ENCODE measurements at regions not wholly inside any gene's neighbourhood (a gene's known extent, or its start where the extent isn't known, plus 50 kb on each side); places are given as distances from the start of the nearest gene placed in this dataset.

GRCh38 chr7:25758559-25758958, 393.4 kb upstream of the NFE2L3 start:
- no peak for DNase-seq

- no peak for DNase-seq
Observed at GRCh38 chr7:25759286-25759685, 392.7 kb upstream of the NFE2L3 start.

GRCh38 chr7:25759748-25760147, 392.2 kb upstream of the NFE2L3 start:
- no peak for DNase-seq

- DNase-seq, result no peak
Observed at GRCh38 chr7:25762511-25763462, 389.2 kb upstream of the NFE2L3 start.

- DNase-seq, result no peak
Observed at GRCh38 chr7:25763463-25763860, 388.5 kb upstream of the NFE2L3 start.

GRCh38 chr7:25765110-25765655, 386.8 kb upstream of the NFE2L3 start:
- DNase-seq, result no peak

GRCh38 chr7:25770235-25770634, 381.8 kb upstream of the NFE2L3 start:
- DNase-seq, result no peak

- DNase-seq, result no peak
Observed at GRCh38 chr7:25770670-25771069, 381.3 kb upstream of the NFE2L3 start.

GRCh38 chr7:25771491-25771890, 380.5 kb upstream of the NFE2L3 start:
- DNase-seq, result no peak

GRCh38 chr7:25772802-25773201, 379.2 kb upstream of the NFE2L3 start:
- no peak for DNase-seq

- no peak for DNase-seq
Observed at GRCh38 chr7:25774675-25775074, 377.3 kb upstream of the NFE2L3 start.

GRCh38 chr7:25775570-25775969, 376.4 kb upstream of the NFE2L3 start:
- DNase-seq, result no peak

GRCh38 chr7:25775999-25776743, 375.8 kb upstream of the NFE2L3 start:
- DNase-seq, result no peak

GRCh38 chr7:25776744-25777123, 375.3 kb upstream of the NFE2L3 start:
- DNase-seq, result no peak

- no peak for DNase-seq
Observed at GRCh38 chr7:25777969-25778708, 373.9 kb upstream of the NFE2L3 start.

GRCh38 chr7:25779002-25779546, 372.9 kb upstream of the NFE2L3 start:
- DNase-seq, result no peak

- no peak for DNase-seq
Observed at GRCh38 chr7:25780904-25781303, 371.1 kb upstream of the NFE2L3 start.

GRCh38 chr7:25781704-25782103, 370.3 kb upstream of the NFE2L3 start:
- DNase-seq, result no peak

GRCh38 chr7:25786936-25787335, 365.1 kb upstream of the NFE2L3 start:
- DNase-seq, result no peak

GRCh38 chr7:25787336-25787735, 364.7 kb upstream of the NFE2L3 start:
- DNase-seq, result no peak

- DNase-seq, result no peak
Observed at GRCh38 chr7:25788371-25788770, 363.6 kb upstream of the NFE2L3 start.

GRCh38 chr7:25788961-25789620, 362.9 kb upstream of the NFE2L3 start:
- DNase-seq, result no peak
